Dermis blood vessel endothelial cell (primary cell): ENCODE measurements at regions not wholly inside any gene's neighbourhood (a gene's known extent, or its start where the extent isn't known, plus 50 kb on each side); places are given as distances from the start of the nearest gene placed in this dataset.
"Not testable (repeated sequence)": the region's sequence is repeated elsewhere in the genome, so short reads cannot be mapped to it uniquely, and the experiment has no call there.

ENCODE experiments used
- DNase-seq: peaks from one replicate; pipeline ENCODE4 v3.0.0; 2010

DNA sequence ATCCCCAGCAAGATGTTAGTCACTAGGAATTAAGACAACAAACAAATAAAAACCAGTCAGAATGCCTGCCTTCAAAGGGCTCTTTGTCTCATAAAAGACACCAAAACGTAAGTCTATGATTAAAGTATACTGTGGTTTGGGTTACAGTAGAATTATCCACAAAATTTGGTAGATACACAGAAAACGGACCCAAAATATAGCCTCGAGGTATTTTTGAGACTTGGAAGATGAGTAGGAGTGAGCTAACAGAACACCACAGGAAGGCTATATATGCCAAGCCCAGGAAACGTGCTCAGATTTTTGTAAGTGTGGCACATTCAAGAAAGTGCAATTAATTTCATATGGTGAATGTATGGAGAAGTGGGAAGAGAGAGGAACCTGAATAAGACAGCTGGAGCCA lies 831.4 kb downstream of the CDH11 start:
- DNase-seq: no peak

DNA sequence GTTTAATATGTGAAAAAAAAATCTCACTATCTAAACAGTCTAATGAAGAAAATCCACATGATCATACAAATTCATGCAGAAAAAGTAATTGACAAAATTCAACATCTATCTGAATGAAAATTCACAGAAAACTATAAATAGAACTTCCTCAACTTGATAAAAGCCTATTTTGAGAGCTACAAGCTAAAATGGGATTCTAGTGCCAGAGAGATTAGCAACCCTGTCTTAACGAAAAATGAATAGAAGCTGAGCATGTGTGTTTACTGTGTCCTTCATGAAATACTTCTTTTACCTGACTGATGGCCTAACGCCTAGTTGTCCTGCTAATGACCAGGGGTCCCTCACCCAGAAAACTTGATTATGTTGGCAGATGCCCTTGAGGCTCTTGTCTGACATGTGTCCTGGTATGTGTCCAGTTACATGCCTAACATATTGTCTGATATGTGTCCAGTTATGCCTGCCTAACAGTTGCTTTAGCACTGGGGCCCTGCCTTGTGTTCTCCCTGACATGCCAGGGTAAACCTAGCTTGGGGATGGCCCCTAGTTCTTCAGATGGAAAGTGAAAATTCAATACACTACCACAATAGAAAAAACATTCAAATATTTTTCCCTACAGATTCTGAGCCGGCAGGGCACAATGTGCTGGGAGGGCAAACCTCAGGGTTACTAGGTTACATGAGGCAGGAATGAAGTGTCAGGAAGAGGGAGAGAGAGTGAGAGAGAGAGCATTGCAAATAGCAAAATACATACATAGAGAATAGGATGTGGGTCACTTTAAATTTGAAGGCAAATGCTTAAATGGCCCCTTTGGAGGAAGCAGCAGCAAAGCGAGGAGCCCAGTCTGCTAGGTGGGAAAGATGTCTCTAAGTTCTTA lies 834.0 kb downstream of the CDH11 start:
- no peak for DNase-seq

DNA sequence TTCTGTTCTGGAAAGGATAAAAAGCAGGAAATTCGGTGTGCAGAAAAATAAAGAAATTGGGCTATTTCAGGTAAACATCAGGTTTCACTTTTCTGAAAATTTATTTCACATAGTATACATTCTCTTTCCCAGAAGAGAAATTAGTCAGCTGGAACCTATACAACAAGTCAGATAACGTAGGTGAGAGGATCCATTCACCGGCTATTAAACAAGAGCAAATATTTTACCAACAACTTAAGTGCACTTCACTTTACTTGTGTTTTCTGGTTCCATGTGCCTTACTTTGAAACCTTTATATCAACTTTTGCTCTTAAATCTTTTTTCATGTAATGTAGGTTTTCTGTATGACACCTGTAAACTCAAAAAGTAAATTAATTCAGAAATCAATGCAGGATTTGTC lies 839.7 kb downstream of the CDH11 start:
- no peak for DNase-seq

DNA sequence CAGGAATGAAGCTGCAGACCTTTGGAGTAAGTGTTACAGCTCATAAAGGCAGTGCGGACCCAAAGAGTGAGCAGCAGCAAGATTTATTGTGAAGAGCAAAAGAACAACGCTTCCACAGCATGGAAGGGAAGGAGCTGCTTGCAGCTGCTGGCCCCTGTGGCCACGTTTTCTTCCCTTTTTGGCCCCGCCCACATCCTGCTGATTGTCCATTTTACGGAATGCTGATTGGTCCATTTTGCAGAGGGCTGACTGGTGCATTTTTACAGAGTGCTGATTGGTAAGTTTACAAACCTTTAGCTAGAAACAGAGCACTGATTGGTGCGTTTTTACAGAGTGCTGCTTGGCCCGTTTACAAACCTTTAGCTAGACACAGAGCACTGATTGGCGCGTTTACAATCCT lies 841.5 kb downstream of the CDH11 start:
- no peak for DNase-seq

DNA sequence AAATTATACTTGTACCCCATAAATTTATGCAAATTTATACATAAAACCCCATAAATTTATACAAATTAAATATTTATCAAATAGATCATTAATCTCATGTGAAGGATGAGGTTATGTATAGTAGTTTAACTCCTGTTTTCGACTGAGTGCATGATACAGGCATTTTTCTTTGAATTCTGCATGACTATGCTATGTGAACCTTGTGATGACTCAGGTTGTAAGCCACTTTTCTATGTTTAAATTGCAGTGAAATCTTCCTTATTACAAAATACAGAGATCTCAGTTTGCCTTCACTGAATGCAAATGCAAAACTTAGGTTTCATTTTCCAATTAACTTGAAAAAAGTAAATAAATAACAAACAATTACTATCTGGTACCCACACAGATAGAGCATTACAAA lies 843.7 kb downstream of the CDH11 start:
- DNase-seq: no peak

DNA sequence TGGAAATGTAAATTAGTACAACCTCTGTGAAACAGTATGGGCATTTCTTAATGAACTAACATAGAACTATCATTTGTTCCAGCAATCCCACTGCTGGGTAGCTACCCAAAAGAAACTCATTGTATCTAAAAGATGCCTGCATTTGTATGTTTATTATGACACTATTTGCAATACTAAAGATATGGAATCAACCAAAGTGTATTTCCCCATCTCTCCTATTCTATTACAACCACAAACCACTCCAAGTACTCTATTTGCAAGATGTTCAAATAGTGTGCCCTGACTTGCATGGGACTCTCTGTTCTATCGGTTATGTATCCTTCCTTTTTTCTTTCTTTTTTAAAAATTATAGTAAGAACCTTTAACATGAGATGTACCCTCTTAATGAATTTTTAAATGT lies 845.2 kb downstream of the CDH11 start:
- DNase-seq: no peak

DNA sequence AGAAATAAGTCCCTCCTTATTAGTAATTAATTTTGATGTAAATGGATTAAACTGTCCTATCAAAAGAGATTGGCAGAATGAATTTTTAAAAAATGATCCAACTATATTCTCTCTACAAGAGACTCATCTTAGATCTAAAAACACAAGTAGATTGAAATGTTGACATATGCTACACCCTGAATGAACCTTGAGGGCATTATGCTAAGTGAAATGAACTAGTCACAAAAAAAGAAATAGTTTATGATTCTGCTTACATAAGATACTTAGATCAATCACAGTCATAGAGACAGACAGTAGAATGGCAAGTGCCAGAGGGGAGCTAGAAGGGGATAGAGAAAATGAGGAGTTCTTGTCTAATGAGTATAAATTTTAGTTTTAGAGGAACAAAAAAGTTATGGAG lies 849.8 kb downstream of the CDH11 start:
- DNase-seq: no peak

DNA sequence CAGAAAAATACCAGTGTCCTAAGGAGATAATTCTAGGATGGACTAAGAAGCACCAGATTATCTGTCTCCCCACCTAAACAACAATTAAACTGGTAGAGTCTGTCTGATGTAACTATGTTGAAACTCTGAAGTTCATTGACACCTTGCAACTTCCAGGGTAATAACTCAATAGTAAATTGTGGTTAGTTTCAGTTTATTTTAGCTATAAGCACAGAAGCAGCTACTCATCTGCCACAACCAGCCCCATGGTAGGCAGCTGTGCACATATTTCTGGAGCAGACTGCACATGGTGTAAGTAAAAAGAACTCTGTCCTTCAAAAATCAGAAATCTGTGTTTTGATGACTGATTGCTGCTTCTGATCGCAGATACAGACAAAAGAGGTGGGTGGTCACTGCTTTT lies 852.1 kb downstream of the CDH11 start:
- no peak for DNase-seq

DNA sequence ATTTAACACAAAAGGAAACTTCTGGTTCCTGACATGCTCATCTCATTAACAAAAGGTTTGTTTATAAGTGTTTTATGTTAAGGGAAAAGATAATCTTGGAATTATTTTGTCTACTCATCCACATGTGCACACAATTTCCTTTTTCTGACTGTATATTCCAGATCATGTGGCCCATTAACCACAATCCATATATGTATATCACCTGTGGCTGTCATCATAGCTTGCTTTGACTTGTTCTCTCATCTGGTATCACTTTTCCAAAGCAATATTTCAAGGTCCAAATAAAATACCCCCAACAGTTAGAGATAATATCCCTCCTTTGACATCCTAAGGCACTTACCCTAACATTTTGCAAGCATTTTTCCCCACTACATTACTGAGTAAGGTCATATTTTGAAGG lies 856.1 kb downstream of the CDH11 start:
- DNase-seq: no peak

DNA sequence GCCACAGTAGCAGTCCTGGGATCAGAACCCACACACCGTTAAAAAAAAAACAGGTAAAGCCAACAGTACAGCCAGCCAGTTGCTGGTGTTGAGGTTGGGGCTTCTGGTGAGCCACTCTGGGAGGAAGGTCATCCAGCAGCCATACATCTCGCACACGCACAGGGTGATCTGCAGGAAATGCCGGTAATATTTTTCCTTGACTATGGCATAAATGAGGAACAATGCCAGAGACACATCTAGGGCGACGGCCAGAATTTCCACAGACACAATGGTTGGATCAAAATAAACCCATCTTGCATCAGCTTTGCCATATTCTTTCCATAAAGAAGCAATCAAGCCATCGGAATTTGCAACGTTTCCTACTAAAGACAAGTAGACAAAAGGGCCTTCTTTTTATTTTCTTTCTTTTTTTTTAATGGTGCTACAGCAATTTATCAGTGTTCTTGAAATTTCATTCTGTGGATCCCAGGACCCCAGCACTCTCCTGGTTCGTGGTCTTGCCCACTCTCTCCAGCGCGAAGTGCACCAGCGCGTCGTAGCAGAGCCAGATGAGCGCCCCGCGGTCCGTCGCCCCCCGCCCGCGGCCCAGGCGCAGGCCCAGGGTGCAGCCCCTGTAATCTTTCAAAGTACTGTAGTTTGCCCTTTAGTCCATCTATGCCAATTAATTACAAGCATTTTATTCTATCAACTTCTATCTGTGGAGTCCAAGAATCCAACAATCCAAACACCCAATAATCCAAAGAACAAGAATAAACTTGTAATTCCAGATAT lies 861.0 kb downstream of the CDH11 start:
- not testable (repeated sequence) for DNase-seq

DNA sequence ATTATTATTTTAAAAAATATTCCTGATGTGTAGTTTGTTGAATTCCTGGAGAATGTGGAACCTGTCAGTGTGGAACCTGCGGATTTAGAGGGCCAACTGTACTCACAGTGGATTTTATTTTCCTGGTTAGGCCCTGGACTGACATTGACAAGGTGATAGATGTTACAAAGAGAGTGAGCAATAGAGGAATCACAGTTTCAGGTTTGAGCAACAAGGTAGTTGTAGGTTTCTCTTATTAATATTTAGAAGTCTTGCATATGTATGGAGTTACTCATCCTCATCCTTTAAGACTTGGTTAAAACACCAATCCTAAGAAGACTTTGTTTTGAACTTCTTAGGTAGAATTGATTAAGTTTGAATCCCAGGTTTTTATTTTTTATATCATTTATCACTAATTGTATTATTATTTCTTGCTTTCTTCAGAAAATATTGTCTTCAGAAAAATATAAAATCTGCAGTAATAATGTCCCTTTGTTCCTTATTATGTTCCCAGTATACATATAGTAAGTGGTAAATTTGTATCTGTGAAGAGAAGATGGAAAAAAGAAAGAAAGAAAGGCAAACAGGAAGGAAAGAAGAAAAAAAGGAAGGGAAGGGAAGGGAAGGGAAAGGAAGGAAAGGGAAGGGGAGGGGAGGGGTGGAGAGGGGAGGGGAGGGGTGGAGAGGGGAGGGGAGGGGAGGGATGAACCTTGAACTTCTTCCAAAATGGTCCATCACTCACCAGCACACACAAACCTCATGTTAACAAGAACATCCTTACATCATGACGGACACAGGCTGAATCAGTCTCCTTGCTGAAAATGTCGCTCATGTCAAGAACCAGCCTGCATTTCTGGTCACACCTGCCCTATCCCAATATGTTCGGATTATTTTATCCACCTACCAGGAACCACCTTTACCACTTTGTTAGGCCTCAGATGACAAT lies 867.2 kb downstream of the CDH11 start:
- DNase-seq: no peak

DNA sequence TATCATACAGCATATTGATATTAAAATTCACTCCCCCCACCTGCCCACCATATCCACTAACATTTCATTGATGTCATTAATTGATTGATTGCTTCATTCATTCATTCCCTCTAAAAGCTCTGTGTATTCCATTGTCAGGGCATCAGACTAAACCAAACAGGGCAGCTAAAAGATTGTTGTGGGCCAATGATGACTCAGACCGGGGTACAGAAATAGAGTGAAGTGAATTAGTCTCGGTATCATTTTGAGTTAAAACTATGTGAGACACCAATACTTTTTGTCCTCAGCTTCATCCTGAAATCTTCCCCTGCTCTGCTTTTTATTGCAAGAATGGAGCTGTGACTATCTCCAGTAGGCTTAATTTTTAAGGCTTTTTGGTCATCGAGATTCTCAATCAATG lies 868.3 kb downstream of the CDH11 start:
- no peak for DNase-seq

DNA sequence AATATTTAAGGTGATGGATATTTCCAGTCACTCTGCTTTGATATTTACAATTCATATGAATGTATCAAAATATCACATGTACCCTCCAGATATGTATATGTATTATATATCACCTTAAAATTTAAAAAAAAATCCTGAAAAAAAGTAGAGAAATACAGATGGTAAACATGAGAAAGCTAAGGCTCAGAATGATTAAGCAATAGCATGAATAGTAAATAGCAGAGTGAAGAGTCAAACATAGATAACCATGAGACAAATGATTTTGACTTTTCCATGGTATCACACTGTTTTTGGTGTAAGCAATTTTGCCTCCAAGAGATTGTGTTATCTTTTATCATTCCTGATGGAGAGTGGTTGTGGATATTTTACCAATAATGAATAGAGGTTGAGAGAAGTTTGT lies 868.8 kb downstream of the CDH11 start:
- DNase-seq: no peak

DNA sequence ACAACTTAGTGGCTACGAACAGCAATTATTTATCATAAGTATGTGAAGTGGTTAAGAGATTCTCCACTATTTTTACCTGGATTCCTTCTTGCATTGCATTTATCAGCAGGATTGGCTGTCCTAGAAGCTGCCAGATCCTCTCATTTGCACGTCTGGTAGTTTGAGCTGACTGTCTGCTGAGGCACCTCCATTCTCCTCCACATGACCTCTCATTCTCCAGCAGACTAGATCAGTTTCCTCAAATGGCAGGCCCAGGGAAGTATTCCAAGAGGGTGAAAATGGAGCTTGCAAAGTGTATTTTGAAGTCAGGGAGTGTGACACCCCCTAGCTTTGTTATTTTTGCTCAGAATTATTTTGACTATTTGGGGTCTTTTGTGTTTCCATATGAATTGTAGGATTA lies 870.1 kb downstream of the CDH11 start:
- DNase-seq: no peak

DNA sequence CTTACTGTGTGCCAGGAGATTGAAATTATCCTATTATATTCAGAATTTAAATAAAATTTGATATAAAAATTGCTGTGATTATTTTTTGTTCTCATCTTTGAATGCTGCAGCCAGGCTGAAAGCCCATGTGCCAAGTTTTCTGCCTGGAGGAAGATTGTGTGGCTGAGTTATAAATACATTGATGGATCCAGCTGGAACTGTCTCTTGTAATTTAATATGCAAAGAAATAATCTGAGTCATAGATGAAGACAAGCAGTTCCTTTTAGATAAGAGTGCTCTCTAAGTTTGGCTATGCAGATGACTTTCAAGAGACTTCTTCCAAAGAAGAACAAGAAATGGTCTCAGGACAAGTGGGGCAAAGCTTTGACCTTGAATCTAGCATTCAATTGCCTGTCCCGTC lies 871.0 kb downstream of the CDH11 start:
- DNase-seq: no peak

DNA sequence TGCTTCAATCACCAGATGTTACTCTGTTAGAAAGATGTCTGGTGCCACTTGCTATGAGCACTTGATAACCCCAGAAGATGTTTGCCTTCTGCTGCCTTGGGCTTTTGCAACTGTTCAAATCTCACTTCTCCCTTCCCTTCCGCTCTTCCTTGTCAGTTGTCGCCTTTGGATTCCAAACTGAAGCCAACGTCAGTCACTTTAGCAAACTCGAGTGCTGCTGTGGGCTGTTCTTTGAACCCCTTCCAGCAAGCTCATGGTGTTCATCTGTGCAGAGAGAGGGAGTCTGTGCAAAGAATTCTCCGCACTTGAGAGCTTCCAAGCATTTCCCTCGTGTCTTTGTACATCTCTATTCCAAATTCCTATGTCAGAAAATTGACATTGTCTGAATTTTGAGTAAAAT lies 879.4 kb downstream of the CDH11 start:
- DNase-seq: no peak

DNA sequence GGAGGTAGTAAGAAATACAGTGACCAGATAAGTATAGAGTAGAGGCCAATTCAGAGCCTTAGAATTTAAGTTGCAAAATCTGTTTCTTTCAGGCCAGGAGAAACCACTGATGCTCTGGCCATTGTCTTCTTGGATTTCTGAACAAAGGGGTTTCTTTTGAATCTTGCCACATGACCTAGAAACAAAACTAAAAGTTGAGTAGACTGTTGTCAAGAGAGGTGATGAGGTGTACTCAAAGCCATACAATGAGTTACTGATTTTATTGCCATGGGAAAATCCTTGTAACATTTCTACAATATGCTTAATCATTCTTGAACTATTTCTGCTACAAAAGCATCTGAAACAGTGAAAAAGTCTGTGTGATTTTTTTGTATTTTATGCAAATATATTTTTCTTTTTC lies 881.3 kb downstream of the CDH11 start:
- no peak for DNase-seq

DNA sequence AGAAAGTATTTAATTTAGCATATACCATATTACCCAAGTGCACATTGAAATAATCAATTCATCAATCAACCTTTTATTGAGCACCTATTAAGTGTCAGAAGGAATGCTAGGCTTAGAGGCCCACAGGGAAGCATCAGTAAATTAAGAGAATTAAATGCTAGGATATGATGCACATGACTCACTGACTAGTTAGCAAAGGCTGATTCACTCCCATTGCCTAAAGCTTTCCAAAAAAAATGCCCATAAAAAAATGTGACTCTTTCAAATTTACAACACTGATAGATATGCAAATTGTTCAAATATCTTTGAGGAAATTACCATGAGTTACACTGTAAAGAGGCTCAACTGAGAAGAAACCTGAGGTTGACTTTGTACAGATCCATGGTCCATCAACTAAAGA lies 883.3 kb downstream of the CDH11 start:
- no peak for DNase-seq

DNA sequence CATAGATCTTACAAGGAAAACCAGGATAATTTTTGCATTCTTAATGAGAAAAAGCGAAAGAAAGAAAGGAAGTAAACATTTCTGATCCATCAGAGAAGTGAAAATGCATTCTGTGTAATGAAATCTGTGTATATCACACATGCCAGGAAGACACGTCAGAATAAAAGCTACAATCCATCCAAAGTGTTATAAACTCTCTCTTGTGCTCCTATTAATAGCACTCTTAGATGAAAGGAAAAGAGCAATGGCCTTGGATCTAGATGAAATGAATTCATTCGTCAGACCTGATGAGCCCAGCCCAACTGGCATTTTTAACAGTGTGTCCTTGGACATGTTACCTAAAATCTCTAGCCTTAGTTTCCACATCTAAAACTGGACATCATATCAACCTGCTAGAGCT lies 885.5 kb downstream of the CDH11 start:
- no peak for DNase-seq

DNA sequence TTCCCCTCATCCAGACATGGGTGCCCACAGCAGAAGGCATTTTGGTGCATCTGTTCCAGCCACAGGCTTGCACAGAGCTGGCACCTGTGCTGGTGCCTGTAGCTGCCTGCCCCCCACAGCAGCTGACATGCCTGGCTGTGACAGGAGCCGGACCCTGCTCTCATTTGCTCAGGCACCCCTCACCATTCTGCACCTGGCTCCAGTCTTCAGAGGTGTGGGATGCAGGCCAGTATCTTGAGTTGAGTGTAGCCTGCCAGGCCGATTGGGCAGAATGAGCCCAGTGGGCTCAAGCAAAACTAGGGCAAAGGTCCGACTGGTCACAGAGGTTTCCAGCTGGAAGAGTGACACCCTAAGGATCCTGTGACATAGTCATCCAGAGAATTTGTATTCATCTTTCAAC lies 887.7 kb downstream of the CDH11 start:
- no peak for DNase-seq

DNA sequence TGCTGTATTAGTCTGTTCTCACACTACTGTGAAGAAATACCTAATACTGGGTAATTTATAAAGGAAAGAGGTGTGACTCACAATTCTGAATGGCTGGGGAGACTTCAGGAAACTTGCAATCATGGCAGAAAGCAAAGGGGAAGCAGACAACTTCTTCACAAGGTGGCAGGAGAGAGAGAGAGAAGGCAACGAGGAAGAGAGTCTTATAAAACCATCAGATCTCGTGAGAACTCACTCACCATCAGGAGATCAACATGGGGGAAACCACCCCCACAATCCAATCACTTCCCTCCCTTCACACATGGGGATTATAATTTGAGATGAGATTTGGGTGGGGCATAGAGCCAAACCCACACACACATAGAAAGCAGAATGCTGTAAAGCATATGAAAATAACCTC lies 896.2 kb downstream of the CDH11 start:
- no peak for DNase-seq

DNA sequence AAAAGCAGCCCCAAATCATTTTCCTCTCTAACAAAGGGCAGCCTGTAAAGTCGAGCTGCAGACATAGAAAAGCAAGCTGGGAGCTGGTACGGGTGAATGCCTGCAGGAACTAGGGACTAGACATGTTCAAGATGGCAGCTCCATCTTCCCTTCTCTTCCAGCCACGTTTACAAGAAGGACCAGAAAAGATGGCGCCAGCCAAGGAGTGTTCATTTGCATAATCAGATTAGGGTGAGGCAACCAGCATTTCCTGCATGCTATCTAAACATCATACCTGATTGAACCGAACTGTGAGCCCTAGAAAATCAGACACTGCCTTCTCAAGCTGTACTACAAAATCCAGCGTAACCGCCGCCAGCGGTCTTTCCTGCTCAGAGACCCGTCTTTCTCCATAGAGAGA lies 896.8 kb downstream of the CDH11 start:
- DNase-seq: no peak
